ENCODE measurements at regions not wholly inside any gene's neighbourhood (a gene's known extent, or its start where the extent isn't known, plus 50 kb on each side); places are given as distances from the start of the nearest gene placed in this dataset.
"Not testable (repeated sequence)": the region's sequence is repeated elsewhere in the genome, so short reads cannot be mapped to it uniquely, and the experiment has no call there.

DNA sequence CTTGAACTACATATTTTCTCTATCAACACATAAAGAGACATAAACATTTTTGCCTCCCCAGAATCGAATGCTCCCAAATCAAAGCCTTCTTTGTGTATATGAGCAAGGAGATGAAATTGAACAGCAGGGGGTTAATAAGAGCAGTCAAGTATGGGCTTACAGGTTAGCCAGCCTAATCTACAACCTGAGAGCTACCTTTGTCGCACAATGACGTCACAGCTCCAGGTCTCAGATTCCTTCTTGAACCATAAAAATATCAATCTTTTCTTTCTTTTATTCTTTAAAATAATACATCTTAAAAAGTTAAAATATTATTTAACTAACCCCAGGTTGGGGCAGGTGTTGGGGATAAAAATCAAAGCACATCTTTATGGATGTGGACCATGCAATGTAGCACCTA lies 482.9 kb upstream of the CDH11 start:
- DNase-seq (ENCODE audit: low read depth in 4 of 4, low spot score in 1 of 4), result no peak

- DNase-seq (ENCODE audit: low read depth in 4 of 4, low spot score in 1 of 4), result no peak
Observed at GRCh38 chr16:65601781-65602180, 479.9 kb upstream of the CDH11 start.

DNA sequence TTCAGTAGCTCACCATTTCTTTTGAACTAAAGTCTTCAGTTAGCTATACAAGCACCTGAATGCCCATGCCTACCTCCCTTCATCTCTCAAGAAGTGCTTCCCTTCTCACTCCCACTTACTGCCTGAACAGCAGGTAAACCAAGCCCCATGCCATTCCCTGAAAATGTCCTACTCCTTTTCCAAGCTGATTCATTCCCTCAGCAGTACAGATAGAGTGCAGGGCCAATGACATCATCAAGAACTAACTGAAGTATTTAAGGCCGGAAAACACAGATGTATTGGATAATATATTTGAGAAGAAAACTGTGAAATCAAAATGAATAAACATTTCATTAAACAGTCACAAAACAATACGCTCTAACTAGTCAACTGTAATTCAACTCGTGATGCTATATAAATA lies 478.8 kb upstream of the CDH11 start:
- no peak for DNase-seq (ENCODE audit: low read depth in 4 of 4, low spot score in 1 of 4)

DNA sequence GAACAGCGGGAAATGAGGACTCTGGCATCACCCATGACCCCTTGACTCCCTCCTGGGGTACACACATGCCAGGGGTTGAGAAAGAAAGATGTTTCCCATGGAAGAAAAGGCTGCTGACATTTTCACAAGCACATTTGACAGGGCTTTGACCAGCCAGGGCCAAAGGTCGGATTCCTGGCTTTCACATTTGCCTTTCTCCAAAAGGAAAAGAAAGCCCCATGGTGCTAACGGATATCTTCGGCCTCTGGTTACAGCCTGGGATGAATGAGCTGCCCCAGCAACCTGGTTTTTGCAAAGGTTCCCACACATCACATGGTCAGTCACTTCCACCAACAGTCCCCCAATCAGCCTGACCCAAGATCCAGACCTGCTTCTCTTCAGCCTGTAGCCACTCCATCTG lies 478.2 kb upstream of the CDH11 start:
- DNase-seq (ENCODE audit: low read depth in 4 of 4, low spot score in 1 of 4), result no peak

- no peak for DNase-seq (ENCODE audit: low read depth in 4 of 4, low spot score in 1 of 4)
Observed at GRCh38 chr16:65598621-65599020, 476.8 kb upstream of the CDH11 start.

DNA sequence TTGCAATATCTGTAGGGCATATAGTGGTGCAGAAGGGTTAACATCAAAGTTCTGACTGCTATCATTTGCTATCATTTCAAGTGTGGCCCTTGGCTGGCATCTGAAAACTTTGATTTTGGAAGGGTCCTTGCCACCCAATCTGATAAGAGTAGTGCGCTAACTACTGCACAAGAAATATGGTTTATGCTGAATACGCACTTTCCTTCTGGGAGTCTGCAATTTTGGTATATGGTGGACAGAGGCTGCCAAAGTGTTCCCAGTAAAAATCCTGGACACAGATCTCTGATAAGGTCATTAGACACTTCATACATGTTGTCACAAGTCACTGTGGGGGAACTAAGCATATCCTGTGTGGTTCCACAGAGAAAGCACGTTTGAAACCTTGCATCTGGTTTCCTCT lies 461.6 kb upstream of the CDH11 start:
- DNase-seq (ENCODE audit: low read depth in 4 of 4, low spot score in 1 of 4), result no peak

DNA sequence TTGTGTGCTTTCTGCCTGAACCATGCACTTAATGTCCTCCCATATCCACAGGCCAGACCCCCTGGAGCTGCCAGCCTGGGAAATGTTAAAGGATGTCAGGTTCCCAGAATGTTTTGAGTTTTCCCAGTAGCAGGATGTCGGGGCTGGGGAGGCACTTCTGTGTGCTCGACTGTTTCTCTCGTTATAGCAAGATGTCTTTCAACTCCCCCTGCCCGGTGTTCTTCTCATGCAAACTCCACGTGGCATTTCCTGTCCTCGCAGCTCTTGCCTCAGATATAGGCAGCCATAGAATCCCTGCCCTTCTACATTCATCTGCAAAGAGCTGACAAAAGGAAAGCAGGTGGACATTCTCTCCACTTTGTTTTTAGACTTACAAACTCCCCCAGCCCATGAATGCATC lies 457.2 kb upstream of the CDH11 start:
- DNase-seq (ENCODE audit: low read depth in 4 of 4, low spot score in 1 of 4), result no peak

- DNase-seq (ENCODE audit: low read depth in 4 of 4, low spot score in 1 of 4), result no peak
Observed at GRCh38 chr16:65576631-65577030, 454.8 kb upstream of the CDH11 start.

GRCh38 chr16:65576139-65576538 lies 454.3 kb upstream of the CDH11 start:
- DNase-seq (ENCODE audit: low read depth in 4 of 4, low spot score in 1 of 4), result no peak

GRCh38 chr16:65574326-65574966 lies 452.6 kb upstream of the CDH11 start:
- DNase-seq (ENCODE audit: low read depth in 4 of 4, low spot score in 1 of 4), result no peak

DNA sequence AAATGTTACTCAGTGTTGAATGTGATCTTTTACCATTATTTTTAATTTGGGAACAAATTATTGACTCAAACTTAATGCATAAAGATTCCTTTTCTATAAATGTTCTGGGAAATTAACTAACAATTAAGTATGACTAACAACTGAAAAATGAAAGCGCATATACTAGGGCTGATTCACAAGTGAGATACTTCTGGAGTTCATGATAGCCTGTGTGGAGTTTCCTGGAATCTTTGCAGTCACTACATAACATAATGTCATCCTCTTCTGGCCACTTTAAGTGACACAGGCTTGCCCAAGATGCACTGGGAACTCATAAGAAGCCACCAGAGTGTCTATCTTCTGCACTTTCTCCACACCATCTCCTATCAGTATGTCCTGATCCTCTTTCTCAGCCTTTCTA lies 450.3 kb upstream of the CDH11 start:
- DNase-seq (ENCODE audit: low read depth in 4 of 4, low spot score in 1 of 4), result no peak

- no peak for DNase-seq (ENCODE audit: low read depth in 4 of 4, low spot score in 1 of 4)
Observed at GRCh38 chr16:65570261-65570660, 448.4 kb upstream of the CDH11 start.

DNA sequence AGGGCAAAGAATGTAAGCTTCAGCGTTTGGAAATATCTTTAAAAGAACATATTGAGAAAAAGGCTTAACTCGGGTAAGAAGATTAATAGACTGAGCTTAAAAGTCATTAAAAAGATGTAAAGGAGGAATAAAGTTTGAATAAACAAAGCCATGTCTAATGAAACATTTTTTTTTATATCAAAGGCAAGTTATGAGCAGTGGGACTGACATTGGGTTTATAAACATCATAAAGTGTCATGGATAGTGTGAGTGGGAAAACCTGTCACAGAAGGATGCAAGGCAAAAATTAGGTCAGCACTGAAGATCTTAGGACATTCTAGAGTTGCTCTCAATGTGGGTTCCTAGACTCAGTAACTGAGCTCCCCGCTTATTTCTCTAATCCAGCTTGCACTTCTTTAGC lies 438.0 kb upstream of the CDH11 start:
- no peak for DNase-seq (ENCODE audit: low read depth in 4 of 4, low spot score in 1 of 4)

- not testable (repeated sequence) for DNase-seq (ENCODE audit: low read depth in 4 of 4, low spot score in 1 of 4)
Observed at GRCh38 chr16:65549689-65550088, 427.8 kb upstream of the CDH11 start.

- no peak for DNase-seq (ENCODE audit: low read depth in 4 of 4, low spot score in 1 of 4)
Observed at GRCh38 chr16:65548470-65548869, 426.6 kb upstream of the CDH11 start.

DNA sequence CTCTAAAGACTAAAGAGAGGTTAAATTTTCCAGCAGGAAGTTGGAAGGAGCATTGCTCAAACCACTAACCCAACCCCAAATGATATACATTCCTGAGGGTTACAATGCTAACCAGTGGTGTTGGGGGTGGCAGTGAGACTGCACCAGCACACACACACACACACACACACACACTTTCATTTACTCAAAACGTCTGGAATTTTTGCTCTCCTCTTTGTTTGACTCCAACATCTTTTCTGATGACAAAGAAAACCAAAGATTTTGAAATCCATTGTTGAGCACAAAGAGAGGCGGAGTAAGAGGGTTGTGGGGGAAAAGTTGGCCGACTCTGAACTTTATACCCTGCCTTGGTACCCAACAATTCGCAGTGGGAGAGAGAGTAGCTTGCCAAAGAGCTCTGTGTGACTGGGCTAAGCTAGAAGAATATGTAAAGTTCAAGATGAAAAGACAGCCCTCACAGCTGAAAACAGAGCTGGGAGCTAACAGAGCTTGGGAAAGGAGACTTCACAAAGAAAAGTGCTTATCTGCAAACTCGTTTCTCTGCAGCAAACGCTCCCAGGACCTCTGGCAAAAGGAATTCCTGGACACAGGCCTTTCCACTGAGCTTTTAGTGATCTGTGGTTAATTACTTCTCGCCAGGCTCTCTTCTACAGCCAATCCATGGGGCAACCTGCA lies 426.0 kb upstream of the CDH11 start:
- no peak for DNase-seq (ENCODE audit: low read depth in 4 of 4, low spot score in 1 of 4)

DNA sequence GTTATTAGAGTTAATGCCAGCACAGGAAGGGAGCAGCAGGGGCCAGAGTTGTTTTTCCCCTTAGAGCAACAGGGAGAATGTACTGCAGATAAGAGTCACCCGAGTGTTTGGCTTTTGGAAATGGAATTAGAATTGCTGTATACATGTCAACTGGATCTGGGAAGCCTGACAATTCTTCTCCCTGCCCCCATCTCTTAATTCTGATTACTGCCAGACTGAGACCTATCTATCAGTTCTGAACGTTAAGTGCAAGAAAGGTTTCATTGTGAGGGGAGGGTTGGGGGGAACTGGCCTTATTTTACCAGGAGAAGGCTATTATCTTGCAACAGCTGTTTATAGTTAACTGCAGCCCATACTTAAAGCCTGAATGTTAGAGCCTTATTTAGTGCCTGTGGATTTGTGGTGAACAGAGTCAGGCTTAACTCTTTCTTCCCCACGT lies 424.5 kb upstream of the CDH11 start:
- no peak for DNase-seq (ENCODE audit: low read depth in 4 of 4, low spot score in 1 of 4)

DNA sequence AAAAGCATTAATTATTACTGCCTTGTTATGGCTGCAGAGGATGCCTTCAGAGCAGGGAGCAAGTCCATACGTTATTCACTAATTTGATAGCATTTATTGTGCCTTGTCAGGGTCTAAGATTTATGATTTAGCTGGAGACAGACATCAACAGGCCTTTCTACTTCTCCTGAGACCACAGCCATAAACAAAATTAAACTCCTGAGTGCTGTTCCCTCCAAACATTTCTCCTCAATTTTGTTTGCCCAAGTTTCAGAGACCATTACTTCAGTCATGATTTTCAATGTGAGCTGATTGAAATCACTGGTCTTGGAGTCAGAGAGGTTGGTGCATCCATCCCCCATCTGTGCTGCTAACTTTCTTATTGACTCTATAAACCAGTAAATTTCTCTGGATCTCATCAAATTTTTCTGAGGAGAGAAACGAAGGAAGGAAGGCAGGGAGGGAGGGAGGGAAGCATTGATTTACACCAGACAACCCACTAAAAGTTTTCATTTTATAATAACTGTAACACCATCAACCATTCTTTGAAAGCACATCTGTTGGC lies 423.6 kb upstream of the CDH11 start:
- DNase-seq (ENCODE audit: low read depth in 4 of 4, low spot score in 1 of 4), result no peak

DNA sequence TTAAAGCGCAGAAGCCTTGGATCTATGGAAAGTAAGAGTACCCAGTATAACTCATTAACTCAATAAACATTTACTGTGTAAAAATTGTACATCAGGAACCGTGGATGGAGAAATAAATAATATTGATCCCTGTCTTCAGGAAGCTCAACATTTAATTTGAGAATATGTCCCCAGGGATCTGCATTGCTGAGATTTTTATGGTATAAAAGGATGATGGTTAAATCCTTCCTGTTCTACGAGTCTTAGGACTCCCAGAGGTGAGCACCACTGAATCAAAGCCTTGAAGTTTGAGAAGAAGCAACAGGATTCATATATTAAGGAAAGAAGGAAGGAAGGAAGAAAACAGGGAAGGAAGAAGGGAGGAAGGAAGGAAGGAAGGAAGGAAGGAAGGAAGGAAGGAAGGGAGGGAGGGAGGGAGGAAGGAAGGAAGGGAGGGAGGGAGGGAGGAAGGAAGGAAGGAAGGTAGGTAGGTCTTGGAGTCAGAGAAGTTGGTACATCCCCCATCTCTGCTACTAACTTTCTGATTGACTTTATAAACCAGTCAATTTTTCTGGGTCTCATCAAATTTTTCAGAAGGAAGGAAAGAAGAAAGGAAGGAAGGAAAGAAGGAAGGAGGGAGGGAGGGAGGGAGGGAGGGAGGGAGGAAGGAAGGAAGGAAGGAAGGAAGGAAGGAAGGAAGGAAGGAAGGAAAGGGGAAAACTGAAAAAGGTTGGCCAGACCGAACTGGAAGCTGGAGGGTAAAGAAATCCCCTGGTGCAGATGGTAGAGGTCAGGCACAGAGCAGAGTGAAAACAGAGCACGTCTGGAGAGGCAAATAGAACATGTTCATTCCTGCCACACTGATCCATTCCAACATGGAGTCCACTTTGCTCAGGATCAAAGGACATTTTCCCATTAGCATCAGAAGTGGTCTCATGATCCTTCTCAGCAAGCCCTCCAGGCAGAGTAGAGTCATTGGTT lies 422.2 kb upstream of the CDH11 start:
- no peak for DNase-seq (ENCODE audit: low read depth in 4 of 4, low spot score in 1 of 4)

DNA sequence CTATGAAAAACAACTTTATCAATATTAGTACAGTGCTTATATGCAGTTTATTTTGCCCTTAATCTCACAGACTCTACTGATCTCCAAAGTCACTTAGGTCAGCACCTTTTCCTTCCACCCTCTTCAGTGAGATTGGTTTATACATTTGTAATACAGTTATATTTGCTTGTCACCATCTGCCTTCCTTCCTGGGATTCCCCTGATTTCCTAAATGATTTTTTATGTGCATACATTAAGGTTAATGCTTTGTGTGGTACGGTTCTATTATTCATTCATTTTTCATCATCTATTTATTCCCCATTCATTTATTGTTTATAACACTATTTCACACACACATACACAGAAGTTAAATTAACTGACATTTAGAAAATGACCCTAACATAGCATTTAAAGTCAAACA lies 419.8 kb upstream of the CDH11 start:
- no peak for DNase-seq (ENCODE audit: low read depth in 4 of 4, low spot score in 1 of 4)

- DNase-seq (ENCODE audit: low read depth in 4 of 4, low spot score in 1 of 4), result no peak
Observed at GRCh38 chr16:65540901-65541300, 419.0 kb upstream of the CDH11 start.

- no peak for DNase-seq (ENCODE audit: low read depth in 4 of 4, low spot score in 1 of 4)
Observed at GRCh38 chr16:65538976-65539375, 417.1 kb upstream of the CDH11 start.
